ENCODE measurements at regions not wholly inside any gene's neighbourhood (a gene's known extent, or its start where the extent isn't known, plus 50 kb on each side); places are given as distances from the start of the nearest gene placed in this dataset.

DNA sequence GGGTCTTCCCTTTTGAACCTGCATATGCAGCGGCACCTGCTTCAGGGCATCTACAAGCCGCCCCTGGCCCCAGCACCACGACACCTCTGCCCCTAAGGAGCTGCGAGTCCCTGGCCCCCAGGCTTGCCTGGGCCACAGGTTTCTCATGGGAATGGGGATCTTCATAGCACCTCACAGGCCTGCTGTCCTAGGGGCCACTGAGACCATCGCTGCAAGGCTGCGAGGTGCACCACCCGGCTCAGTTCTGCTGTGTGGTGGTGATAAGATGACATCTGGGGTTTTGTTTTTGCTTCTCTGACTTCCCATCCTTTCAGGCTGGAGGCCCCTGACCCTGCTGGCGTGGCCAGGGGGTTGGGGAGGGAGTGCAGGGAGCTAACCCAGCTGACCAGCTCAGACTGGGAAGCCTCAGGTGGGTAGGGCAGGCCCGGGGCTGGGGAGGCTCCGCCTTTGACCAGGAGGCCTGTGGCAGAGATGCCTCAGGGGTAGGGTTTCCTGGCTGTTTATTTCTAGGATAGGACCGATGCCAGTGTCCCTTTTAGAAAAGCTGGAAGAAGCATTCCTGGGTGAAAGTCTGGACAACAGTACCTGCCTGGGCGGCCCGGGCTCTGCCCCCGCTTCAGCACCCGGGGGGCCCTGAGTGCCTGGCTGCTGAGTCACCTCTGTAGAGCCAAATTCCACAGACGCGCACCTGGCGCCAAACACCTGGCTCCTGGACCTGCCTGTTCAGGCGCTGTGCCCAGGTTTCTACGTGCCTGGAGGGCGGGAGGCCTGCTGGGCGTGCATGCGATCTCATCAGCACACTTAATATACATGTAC, 264.7 kb downstream of the DLL1 start:
- DNase-seq: no peak

DNA sequence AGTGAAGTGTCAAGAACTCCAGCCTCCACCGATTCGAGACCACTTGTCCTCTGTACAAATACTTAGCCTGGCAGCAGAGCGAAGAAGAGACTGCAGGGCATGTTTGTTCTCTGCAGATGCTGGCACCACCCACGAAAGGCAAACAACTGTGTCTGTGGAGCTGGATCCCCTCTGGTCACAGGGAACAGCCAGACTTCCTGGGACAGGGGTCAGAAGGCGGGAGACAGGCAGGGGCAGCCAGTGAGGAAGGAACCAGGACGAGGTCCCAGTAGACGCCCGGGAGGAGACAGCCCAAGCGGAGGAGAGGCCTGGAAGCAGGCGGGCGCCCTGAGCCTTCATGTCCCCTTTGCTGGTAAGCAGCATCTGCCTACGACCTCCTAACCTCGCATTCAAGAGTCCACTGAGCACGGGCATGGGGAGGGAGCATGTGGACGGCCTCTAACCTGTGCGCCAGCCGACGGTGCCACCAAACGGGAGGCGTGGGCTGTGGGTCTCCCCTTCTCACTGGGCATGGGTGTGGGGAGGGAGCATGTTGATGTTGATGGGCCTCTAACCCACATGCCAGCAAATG, 265.5 kb downstream of the DLL1 start:
- DNase-seq: no peak

DNA sequence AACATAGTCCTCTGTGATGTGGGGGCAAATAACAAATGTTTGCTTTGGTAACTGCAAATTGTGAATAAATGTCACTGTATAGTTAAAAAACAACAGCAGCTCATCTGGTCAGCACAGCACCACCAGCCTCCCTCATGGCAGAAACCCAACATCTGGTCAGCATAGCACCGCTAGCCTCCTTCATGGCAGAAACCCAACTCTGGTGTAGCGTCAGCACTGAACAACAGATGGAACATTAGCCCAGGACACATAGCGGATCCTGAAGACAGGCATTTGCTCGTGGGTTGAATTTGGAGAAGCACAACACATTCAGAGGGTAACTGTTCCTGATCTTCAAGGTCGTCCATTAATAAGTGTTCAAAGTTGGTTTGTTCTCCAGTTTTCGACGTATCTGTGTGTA, 265.9 kb downstream of the DLL1 start:
- no peak for DNase-seq

DNA sequence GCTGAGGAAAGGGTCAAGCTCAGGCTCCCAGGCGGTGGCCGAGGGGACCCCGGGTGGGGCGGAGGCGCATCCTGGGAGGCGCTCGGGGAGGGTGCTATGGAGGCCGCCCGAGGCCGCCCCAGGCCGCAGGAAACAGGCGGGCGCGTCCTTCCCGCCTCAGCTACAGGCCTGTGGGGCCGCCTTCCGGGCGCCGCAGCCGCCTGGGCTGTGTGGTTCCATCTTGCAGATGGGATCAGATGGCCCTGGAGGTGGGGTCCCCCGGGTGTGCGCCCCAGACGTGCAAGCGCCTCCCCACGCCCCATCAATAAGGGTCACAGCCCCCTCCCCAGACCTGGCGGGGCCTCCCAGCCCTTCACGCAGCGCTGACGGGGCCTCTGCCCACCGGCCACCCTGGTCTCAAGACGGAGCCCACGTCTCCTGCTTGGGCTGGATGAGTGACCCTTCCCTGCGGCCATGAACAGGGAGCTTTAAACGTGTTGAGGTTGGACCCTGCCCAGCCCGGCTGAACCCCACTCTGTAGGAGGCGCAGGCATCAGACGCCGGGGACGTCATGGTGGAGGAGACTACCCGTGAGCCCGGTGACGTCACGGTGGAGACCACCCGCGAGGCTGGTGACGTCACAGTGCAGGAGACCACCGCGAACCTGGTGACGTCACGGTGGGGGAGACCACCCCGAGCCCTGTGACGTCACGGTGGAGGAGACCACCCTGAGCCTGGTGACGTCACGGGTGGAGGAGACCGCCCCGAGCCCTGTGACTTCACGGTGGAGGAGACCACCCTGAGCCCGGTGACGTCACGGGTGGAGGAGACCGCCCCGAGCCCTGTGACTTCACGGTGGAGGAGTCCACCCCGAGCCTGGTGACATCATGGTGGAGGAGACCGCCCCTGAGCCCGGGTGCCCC, 267.0 kb downstream of the DLL1 start:
- DNase-seq: no peak

DNA sequence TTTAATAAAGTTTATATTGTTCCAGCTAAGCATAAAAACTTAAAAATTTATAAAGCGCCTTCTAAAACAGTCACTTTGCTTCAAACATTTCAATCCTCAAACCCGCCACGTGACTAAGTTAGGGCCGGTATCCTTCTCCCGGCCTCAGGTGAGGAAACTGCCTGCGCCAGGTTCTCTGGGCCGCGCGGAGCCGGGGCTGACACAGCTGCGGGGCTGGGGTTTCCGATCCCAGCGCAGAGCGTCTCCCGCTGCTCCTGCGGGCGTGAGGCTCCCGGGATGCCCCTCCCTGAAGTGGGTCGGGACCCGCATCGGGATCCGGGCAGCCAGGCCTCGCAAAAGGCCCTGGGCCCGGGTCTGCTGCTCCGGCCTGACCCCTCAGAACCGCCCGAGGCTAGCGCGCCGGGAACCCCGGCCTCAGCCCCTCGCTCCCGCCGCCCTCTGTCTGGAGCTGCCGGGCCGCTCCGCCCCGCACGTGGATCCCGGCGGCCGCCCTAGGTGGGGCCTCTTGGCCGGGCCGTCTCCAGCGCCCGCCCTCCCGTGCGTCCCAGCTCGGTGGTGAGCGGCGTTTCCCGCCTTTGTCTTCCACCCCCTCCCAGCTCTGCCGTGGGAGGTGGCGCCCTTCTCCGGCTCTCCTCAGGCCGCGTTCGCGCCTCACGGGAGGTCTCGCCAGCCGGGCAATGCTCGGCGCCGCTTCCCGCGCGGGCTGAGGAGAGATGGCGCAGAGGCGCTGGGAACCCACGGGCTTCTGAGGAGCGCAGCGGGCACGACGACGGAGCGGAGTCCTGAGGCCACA, 267.9 kb downstream of the DLL1 start:
- DNase-seq: no peak

DNA sequence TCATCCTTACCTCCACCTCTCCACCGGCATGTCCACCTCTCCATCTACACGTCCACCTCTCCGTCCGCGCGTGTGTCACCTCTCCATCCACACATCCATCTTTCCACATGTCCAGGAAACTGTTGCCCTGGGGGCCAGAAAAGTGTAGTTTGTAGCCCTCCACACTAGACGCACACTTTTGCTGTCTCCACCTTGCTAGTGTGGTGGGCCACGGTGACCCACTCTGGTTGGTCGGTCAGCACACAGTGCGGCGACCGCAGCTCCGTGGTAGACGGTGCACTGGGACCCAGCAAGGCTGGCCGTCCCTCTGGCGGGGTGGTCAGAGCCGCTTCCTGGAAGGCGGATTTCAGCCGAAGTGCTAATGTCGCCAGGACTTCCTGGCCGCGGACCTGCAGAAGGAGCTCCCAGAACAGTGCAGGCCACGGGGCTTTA, 268.6 kb downstream of the DLL1 start:
- no peak for DNase-seq

DNA sequence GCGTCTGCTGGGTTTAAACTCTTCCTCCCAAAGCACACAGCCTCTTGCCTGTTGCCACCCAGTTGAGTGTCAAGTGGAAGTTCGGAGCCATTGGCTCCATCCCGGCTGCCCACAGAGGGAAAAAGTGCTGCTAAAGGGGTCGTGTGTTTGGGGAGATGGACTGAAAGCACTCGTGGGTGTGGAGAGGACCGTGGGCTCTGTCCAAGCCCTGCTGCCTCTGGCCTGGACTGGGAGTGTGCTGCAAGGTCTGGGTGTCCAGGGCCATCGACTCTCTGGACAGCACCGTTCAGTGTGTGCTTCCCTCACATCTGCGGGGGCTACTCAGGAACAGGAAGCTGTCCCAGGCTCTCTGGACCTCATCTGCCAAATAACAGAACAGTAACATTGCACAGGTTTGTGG, 269.3 kb downstream of the DLL1 start:
- DNase-seq: no peak

DNA sequence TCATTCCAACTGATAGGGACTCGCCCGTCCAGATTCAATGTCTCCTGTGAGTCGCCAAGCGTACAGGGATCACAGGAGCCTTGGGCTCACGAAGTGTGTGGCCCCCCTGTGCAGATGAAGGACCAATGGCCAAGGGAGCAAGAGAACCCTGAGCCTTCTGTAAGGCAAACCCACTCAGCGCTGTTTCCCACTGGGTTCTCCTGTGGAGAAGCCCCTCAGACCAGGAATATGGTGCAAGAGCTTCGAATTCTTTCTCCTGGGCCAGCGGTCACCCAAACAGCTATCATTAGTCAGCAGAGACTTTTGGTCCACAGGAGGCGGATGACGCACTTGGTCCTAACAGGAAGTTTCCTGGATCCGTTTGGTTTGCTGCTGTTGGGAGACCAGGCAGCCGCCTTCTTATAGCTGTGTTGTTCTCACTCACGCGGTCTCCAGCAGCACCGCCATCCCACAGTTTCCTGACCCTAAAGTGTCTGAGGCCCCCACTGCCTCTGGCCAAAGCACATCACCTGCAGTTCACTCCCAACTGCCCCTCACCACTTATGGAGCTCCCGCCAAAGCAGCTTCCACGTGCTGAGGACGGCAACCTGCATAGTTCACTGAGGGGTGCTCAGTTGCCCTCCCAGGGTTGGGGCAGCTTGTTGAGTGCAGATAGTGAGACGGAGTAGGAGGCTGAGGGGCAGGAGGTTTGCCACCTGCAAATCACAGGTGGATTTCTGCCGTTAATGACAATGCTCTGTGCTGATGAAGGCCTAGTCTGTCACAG, 268.6 kb downstream of the ERMARD start:
- no peak for DNase-seq

DNA sequence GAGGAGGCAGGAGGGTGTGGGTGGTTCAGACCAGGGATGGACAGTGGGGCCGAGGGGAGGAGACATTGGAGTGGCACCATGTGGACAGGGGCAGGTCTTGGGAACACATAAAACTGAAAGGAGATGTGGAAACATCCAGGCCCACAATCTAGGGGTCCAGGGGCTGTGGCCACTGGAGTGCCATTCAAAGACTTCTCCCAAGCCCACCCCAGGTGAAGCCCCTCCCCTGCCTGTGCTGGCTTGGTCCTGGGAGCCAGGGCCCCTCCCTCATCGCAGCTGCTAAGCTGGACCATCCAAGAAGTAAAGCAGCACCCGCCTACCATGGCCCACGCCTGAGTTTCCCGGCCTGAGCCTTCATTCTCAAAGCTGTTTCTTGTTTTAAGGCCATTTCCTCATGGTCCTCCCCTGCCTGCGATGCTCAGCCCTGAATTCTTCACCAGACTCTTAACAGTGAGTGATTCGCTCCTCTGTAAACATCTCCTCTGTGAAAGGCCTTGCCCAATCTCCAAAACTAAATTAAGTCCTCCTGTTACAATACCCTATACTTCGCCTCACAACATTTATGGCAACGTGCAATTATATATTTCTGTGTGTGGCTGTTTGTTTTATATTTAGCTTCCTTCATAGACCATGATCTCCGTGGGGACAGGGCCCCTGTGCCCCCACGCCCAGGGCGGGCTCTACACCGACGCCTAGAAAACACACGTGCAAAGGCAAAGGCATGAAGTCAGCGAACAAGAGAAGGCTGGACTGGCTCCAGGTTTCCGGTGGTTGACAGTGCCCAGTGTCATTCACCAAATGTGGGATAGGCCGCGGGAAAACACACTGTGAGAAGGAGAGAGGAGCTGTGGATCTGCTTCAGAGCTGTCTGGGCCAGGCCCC, 267.8 kb downstream of the ERMARD start:
- no peak for DNase-seq

DNA sequence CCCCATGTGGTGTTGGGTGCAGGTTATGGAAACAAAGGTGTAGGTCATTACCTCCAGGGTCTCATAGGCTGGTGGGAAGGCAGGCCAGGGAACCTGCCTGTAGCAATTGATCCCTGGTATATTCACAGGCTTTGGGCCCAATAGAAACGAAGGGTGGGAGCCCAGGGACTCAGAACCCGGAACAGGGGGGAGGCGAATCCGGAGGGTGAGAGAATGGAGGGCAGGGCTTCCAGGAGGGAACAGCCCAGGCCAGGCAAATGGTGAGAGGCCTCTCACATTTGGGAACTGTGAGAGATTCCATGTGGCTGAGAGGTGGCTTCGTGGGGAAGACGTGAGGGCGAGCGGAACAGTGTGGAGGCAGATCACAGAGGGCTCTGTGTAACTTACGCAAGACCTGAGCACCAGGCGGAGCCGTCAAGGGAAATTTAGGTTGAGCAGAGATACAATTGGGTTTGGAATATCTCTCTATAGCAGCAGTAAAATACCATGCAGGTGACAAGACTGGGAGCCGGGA, 267.1 kb downstream of the ERMARD start:
- DNase-seq: no peak

DNA sequence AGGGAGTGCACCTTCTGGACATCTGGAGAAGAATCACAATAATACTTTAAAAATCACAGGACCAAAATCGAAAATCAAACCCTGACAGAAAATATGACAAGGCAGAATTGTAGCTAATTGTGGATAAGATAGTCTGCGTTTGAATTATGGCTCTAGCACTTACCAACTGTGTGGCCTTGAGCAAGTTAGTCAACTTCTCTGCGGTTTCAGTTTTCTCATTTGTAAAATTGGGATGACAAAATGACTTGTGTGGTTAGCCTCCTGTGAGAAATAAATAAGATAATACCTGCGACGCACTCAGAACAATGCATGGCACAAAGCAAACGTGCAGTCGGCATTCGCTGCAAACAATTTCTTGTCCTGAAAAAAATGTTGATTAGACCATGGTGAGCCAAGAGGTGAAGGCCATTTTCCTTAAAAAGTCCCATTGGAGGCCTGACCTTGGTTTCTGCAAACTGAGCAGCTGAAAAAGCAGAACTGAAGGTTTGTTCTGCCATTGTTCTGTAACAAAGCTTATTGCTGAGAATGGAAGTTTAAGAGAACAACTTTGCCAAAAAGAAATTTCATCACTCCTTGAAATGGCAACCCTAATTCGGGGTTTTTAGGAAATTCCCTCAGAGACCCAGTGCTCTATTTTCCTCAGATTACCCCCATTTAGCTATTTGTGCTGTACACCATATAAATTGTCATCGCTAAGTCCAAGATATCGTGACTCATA, 266.3 kb downstream of the ERMARD start:
- no peak for DNase-seq

DNA sequence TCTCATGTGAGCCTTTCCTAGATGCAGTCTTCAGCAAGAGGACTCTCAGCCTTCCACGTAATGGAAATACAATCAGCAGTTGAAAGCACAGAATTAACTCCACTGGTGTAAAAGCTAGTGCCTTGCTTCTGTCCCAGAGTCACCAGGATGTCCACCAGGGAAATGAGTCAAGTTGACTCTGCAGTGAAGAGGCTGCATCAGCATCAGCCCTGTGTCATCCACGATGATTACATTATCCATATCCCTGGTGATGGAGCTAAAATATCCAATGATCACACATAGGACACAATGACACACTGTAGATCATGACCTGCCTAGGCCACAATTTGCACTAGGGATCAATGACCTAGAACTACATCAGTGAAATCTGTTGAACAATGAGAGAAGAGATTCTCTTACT, 262.4 kb downstream of the ERMARD start:
- no peak for DNase-seq

DNA sequence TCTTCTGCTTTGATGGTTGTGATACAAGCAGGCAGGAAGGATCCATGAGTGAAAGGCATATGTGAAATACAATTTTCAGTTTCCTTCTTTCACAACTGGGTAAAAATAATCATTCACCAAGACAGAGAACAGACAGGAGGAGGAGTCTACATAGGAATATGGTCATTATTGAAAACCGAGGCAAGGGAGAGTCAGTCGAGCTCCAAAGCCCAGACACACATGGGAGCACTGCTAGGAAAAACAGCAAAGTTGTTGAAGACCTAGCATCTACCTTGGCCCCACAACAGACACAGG, 260.6 kb downstream of the ERMARD start:
- no peak for DNase-seq

DNA sequence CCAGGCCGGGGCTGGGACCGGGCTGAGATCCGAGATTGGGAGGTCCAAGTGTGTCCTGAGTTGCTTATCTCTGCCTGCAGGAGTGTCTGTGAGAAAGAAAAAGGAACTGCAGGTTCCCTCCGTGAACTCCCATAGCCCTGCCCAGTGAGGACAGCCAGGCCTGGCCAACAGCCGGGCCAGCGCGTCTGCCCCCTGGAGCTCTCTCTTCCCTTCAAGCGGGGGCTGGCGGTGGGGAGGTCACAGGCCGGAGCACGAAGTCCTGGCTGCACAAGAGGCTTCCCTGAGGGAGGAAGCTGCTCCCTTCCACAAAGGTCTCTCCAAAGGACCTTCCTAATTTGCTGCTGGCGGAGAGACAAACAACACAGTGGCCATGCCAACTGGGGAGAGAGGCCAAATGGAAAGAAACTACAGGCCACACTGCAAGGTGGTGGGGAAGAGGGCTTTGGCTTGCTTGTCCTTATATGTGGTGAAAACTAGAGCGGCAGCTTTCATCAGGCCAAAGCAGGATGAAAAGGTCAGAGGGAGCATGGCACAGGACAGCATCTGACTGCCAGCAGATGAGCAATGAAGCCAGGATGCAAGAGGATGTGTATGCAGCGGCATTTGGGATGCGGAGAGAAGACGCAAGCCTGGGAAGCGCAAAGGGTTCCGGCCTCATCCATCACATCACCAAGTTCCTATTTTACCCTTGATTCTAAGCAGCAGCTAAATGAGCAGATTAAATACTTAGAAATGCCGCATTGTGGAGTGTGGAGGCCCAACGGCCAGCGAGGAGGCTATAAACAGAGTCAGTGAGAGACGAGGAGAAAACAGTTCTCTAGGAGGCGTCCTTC, 260.0 kb downstream of the ERMARD start:
- DNase-seq: no peak

DNA sequence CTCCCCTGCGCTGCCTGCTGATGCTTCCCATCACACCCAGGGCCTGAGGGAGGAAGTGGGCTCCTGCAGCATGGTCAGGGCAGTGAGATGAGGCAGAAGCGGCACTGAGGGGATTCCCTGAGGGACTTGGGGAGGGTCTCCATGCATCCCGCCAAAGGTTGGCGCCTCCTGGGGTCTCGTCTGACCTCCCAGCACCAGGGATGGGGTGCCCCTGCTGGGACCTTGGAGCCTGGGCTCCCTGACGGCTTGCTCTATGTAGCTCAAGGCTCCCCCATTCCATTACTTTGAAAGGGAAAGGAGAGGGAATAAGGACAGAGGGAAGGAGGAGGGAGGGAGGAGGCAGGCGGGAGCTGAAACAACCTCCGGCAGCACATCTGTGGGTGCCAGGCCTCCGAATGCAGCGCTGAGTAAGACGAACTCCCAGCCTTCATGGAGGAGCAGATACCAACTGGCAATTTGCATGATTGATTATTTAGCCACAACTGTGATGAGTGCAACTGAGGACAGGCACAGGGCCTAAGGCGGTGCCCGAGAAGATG, 259.3 kb downstream of the ERMARD start:
- DNase-seq: no peak

DNA sequence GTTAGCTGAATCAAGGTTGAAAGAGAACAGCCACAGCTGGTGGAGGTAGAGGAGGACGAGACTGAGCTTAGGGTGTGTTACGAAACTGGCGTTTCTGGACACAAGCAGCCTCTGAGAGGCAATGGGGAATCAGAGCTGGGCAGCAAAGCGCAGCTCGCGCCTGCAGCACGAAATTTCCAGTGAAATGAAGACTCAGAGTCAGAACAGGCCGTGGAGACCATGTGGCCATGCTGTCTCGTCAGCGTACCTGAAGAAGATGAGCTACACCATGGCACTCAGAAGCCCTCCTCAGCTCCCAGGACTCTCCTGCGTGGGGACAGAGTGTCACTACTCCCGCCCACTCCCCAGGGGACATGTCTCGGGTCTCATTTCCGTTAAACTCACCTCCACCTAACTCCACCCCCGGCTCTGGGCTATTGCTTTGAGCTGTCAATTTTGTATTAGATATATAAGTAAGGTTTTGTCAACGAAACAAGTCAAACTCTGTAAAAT, 256.9 kb downstream of the ERMARD start:
- DNase-seq: no peak

DNA sequence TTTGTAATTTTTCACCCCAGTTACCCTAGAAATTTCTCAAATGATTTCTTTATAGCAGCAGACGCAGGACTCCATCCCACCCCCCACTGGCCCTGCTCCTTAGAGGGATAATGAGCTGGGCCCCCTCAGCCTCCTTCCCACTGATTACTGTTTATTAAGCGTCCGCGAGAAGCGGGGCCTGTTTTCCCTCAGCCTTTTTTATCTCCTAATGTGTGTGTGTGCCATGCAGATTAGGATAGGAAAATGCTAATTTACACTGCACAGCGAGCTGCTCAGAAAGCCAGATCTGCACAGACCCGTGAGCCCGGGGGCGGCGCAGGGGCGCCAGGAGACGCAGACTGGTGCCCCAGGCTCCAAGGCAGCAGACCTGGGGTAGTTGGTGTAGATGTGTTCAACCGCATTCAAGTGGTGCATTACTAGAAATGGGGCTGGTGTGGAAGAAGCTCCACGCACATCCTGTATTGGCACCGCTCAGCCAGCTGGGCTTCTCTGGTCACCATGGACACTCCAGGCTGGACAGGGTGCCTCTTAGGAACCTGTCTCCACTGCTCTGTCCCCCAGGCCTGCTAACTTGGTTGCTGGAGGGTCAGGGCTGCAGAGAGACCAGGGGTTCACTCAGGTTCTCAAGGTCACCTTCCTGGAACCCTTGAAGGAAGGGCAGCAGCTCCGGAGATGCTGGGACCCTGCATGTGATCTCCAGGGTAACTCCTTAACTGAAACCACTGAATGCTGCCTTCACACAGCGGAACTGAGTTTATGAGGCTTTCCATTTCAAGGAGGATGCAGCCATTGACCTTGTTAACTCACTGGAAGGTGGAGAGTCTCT, 256.3 kb downstream of the ERMARD start:
- no peak for DNase-seq

DNA sequence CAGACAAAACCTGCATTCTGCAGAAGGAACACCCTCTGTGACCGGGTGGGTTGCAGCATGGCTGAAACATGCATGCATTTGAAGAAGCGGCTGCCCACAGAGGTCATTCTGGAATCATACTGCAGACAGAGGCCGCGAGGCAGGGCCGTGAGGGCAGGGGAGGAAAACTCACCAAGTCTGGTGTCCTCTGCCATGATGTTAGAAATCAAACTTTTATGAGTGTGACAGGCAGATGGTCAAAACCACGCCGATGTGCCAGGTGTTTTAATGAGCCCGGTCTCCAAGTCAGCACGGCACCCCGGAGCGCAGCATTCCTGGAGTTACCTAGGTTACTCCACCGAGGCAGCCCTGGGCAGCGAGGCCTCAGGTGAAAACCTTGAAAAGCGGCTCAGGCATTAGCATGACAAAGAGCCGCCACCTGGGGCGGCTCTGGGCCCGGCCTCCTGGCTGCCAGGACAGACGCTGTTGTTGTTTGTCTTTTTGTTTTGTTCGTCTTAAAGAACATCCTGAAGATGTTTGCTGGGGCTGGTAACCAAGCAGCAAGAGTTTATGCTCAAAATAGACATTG, 255.6 kb downstream of the ERMARD start:
- DNase-seq: no peak

Data from stimulated activated CD4-positive, alpha-beta T cell treated with anti-CD3 and anti-CD28 coated beads, Interleukin-2, amount 100 ng/mL, for 48 hours (primary cell).